ENCODE measurements at regions not wholly inside any gene's neighbourhood (a gene's known extent, or its start where the extent isn't known, plus 50 kb on each side); places are given as distances from the start of the nearest gene placed in this dataset.

DNA sequence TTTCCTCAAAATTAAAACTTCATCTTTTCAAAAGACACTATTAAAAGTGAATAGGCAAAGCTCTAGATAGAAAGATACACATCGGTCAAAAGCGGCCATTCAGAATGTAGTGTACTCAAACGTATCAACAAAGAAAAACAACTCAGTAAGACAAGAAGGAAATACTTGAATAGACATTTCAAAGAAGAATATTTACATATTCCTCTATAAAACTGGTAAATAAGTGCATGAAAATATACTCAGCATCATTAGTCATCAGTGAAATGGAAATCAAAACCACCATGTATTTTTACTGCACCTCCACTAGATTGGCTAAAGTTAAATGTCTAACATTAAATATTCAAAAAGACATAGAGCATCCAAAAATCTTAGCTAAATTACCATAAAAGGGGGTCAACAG is 551.1 kb upstream of the SORCS1 start:
- DNase-seq (ENCODE audit: low spot score), result no peak

DNA sequence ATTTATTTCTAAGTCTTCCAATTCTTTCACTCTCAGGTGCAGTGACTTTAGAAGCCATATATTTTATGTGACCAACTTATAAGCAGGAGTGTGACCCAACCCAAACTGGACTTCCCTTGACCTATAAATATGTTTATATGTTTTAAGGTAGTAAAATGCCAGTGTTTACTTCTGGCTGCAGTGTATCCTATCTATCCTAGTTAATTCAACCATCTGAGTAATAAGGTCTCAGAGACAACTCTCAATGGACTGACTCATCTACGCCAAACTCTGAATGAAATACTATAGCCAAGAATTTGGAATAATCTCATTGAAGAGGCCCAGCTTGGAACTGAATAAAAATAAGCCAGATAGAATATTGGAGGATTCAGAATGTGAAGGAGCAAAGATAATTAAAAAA is 544.5 kb upstream of the SORCS1 start:
- no peak for DNase-seq (ENCODE audit: low spot score)

DNA sequence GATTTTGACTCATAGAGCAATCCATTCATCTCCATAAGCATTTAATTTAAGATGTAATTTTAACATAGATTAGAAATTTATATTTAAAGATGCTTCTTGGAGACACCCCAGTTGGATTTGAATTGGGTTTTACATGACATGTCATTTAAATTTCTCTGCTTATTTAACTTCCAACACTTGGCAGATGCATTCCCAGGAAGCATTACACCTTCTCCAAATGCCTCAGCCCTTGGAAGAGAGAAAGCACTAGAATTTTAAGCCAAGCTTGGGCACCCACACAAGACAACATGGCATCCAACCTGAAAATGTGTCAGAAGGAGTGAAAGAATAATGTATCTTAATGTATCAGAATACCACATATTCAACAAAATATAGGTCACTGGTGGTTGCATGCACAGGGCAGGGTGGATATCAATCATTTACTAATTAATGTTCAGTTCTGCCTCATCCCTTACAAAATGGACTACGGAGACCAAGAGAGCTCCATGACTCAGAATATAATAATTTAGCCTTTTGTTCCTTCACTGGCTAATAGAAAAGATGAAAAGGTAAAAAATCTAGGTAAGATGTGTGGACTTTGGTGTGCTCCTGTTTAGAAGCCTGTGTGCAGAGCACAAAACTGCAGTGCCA is 541.7 kb upstream of the SORCS1 start:
- DNase-seq (ENCODE audit: low spot score), result no peak

DNA sequence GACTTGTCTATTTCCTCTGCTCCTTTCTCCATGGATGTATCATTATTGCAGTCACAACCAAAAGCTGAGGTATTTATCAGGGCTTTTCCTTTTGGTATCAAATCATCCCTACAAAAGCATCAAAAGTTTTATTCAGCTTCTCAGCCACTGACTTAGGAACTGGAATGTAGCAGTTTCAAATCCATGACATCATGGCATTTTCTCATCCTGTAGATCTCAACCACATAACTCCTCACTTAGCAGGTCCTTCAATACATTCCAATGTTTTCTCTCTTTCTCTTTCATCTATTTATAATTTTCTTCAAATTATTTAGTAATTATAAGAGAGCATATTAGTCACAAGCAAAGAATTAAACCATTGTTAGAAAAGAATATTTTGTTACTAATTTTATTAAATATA is 537.4 kb upstream of the SORCS1 start:
- DNase-seq (ENCODE audit: low spot score), result peak; percentile 17

DNA sequence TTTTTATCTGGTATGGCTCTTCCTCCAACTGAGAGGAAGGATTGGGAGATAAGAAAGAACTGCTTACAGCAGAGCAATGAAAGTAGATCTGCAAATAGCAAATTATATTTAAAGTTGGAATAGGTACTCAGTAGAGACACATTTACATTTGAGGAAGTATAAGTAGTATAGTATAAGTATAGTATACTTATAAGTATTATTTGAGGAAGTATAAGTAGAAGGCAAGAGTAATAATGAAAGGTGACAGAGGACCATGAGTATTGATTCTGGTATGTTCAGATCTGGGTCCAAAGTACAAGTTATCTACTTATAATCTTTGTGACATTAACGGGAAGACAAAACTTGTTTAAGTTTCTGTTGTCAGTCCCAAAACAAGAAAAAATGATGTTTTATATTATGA is 527.6 kb upstream of the SORCS1 start:
- no peak for DNase-seq (ENCODE audit: low spot score)

DNA sequence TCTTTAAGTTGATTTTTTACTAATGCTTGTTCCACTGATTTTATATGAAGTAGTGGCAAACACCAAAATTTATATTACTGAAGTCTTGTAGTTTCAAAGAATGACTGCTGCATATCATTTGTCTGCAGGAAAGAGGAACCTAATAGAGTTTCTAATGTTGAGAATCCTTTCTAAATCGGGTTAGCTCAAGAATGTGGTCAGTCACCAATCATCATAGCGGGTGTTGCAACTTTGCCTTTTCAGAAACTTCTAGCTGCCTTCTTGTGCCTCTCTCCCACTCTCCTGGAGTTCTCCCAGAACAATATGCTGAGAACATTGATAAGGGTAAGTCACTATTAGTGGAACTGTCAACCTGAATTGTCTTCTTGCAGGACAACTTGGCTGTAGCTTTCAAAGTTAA is 524.8 kb upstream of the SORCS1 start:
- no peak for DNase-seq (ENCODE audit: low spot score)

DNA sequence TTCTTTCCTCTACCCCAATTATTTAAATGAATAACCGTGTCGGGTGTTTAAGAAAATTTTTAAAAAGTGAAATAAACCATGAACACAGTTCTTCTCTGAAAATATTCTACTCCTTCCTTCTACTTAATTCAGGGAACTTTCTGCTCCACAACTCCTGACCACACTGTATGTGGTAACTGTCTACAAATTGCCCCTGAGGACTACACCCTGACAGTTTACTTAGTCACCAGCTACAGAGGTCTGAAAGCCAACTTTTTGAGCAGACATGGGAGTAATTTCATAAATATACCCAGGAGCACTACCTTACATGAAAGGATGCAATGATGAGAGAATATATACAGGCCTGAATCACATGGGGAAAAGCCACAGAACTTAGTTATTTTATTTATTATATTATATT is 523.2 kb upstream of the SORCS1 start:
- DNase-seq (ENCODE audit: low spot score), result peak; percentile 20

DNA sequence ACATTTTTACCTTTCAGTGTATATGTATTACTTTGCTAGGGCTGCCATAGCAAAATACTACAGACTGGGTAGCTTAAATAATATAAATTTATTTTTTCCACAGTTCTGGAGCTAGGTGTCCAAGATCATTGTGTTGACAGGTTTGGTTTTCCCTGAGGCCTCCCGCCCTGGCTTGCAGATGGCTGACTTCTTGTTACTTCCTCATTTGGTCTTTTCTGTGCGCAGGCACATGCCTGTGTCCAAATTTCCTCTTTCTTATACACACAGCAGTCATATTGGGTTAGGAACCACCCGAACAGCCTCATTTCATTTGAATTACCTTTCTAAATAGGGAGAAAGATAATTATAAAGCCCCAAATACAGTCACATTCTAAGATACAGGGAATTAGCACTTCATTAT is 521.6 kb upstream of the SORCS1 start:
- DNase-seq (ENCODE audit: low spot score), result no peak

DNA sequence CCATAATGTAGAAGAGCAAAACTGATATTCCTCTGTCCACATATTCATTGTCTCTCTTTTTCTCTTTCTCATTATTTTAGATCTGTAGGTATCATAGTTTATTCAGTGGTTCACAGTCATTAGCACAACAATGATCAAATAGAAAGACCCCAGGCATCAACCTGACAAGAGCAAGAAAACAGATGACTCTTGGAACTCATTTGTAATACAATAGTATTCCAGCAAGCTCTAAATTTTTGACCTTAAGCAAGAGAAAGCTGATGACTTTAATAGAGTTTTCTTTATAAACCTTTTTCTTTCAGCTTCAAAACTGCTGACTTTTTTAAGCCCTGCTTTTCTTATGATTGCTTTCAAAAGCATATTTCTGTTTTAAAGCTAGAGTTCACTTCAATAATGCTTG is 507.5 kb upstream of the SORCS1 start:
- DNase-seq (ENCODE audit: low spot score), result no peak

DNA sequence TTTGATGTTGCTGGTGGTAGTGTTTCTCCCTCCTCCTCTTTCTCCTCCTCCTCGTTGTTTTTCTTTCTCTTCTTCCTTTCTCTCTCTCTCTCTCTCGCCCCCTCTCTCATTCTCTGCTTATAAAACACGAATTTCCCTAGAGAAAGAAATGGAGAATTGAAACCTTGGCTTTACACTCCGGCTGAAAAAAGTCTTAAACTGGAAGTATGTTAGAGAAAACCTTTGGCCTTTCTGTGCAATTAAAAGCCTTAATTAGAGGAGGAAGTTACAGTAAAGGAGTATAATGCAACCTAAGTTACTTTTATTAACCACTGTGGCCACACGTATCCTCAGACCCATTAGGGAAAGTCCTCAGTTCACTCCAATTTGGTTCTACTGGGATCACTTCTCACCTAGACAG is 501.7 kb upstream of the SORCS1 start:
- no peak for DNase-seq (ENCODE audit: low spot score)

DNA sequence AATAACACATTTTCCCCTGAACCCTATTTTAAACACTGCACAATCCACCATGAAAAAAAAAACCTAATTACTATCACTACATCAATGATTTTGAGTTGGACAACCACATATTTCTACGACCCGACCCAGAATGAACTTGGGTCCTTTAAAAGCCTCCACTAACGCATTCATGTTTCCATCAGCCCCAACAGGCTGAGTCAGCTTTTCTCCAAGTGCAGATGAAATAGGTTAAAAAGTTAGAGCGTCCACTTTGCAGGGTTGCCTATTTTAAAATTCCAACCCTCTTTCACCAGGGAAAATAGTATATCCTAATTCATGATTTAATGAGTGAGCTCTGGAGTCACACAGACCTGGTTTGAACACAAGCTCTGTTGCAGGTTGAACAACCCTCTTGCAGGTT is 501.0 kb upstream of the SORCS1 start:
- DNase-seq (ENCODE audit: low spot score), result no peak

DNA sequence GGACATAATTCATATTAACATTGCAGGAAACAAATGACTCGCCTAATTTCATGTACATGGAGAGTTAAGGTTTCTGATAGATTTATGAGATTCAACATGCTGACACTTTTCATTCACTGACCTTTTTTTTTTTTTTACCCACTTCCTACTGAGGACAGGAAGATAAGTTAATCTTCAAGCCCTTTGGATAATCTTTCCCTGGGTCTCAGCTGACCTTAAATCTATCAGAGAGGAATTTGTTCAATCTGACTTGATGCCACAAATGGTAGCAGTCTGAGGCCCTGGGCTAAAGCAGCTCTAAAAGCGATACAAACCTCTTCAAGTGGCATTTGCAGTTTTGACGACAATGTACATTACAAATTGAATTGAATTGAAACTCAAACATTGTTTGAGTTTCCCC is 493.3 kb upstream of the SORCS1 start:
- DNase-seq (ENCODE audit: low spot score), result no peak

DNA sequence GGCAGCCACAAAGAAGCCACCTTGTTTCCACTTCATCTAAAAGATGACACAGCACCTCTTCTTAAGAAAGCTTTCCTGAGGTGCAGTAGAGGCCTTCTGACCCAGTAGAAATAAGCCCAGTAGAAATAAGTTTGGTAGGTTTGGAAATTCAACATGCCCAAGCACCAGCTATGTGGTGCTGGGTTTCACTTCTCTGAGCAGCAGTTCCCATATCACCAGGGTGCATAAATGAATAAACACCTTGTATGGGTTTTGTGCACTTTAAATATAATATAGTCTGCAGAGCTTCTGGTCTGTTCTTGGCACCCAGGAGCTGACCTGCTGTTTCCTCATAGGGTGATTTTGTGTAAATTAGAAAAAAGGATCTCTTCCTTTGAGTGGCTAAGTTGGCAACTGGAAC is 492.4 kb upstream of the SORCS1 start:
- no peak for DNase-seq (ENCODE audit: low spot score)

DNA sequence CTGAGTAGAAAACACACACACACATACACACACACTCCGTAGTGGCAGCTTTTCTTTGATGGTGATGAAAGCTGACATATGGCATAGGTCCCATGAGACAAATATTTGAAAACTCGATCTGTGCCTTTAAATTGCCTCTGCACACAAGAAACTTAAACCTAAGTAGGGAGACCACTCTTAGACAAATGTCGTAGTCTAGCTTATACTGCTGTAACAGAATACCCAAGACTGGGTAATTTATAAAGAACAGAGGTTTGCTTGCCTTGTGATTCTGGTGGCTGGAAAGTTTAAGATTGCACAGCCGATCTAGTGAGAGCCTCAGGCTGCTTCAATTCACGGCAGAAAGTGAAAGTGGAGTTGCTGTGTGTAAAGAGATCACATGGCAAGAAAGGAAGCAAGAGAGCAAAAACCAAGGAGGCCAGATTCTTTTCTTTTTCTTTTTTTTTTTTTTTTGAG is 489.4 kb upstream of the SORCS1 start:
- peak; percentile 41 for DNase-seq (ENCODE audit: low spot score)

DNA sequence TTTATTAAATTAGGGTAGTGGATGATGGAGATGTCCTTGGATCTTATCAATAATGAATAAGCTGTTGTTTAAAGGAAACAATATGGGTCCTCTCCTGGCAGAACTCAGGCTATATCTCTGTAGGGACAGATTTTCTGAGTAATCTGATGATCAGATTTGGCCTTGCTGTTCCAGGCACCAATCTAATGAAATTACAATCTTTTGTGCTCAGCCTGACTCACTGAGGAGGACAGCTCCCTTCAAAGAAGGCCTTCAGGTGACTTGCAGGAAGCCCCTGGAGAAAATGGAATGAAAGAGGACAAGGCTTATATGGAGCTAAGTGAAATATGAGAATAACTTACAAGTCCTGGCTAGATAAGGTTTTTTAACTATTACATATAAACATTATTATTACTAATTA is 486.4 kb upstream of the SORCS1 start:
- DNase-seq (ENCODE audit: low spot score), result no peak

DNA sequence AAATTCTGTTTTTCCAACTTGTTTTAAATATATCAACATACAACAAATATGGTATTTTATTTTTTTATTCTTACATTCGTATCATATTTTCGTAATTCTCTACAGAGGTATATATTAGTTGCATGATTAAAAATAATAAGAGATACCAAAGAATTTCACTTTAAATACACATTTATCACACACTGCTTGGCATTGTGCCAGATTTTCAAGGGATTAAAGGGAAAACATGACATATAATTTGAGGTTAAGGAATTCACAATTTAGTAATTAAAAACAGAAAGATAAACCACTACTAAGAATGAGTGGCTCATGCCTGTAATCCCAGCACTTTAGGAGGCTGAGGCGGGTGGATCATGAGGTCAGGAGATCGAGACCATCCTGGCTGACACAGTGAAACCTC is 484.7 kb upstream of the SORCS1 start:
- no peak for DNase-seq (ENCODE audit: low spot score)

DNA sequence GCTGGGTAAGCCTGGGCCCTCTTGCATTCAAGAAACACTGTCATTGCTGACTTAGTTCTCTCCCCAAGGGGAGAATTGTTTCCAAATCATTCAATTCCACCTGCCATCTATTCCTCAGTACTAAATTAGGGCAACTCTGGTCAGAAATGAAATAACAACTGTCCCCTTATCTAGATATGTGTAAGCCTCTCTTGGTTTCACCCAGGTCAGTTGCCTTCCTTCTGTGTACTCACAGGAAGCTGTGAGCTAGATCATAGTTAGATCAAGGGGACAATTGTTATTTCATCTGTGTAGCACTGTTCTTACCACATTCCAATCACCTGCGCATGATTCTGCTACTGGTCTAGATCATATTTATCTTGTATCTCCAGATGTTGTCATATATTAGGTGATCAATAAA is 483.0 kb upstream of the SORCS1 start:
- DNase-seq (ENCODE audit: low spot score), result no peak

DNA sequence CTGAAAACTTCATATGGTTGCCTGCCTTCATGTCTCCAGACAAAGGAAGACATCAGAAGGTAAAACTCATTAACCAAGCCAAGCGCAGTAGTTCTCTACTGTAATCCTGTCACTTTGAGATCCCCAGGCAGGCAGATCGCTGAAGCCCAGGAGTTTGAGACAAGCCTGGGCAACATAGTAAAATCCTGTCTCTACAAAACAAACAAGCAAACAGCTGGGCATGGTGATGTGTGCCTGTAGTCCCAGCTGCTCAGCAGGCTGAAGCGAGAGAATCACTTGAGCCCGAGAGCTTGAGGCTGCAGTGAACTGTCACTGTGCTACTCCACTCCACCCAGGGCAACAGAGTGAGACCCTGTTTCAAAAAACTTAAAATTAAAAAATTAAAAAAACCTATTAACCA is 467.4 kb upstream of the SORCS1 start:
- no peak for DNase-seq (ENCODE audit: low spot score)

DNA sequence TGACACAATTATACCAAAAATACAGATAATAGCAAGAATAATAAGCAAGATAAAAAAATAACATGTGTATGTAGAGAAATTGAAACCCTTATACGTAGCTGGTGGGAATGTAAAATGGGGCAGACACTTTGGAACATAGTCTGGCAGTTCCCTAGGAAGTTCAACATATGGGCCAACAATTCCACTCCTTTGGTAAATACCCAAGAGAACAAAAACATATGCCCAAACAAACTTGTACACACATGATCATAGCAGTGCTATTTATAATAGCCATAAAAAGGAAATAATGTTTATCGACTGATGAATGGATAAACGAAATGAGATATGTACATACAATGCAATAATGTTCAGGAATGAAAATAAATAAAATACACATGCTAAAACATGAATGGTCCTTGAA is 462.4 kb upstream of the SORCS1 start:
- no peak for DNase-seq (ENCODE audit: low spot score)

DNA sequence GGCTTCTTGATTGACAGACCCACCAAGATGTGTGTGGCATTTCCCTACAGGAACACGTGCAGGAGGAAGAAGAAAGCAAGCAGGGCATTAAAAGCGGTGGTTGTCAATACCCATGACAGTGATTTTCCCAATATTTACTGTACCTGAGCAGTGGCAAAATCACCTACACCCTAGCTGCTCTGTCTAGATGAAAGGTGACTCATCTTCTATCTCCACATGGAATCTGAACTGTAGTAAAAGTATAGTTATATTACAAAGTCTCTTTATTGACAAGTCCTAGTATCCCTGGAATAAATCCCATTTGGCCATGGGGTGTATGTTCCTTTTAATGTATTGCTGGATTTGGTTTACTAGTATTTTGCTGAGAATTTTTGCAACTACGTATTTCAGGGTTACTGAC is 458.8 kb upstream of the SORCS1 start:
- DNase-seq (ENCODE audit: low spot score), result no peak

DNA sequence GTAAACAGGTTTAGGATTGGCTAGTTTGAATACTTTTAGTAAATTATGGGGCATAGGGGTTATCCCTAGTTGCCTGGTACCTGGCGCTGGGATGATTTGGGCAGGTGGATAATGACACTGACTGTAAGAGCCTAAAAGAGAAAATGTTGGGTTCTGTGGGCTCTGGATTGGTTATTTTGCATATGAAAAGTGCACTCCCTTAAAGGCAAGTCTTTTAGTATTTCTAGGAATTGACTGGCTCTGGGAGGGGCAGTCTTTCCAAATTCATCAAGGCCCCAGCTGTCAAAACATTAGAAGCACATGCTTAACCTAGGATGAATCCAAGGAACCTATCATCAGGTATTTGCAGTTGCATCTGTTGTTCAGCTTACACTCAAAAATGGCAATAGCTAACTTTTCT is 454.6 kb upstream of the SORCS1 start:
- no peak for DNase-seq (ENCODE audit: low spot score)

DNA sequence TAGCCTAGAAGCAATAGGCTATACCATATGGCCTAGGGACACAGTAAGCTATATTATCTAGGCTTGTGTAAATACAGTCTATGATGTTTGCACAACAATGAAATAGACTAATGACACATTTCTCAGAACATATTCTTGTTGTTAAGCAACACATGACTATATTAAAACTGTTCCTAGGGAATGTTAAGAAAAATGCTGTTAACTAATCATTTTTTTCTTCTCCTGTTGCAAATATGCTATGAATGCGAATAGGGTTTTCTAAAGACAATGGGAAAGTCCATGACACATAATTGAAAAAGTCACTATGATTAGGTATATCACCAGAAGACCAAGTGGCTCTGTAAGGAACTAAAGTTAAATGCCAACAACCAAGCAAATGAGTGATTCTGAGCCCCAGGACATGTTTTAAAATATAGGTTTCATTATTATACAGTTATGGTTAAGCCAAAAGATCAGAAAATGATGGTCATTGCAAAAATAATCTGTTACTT is 454.0 kb upstream of the SORCS1 start:
- DNase-seq (ENCODE audit: low spot score), result peak; percentile 8

DNA sequence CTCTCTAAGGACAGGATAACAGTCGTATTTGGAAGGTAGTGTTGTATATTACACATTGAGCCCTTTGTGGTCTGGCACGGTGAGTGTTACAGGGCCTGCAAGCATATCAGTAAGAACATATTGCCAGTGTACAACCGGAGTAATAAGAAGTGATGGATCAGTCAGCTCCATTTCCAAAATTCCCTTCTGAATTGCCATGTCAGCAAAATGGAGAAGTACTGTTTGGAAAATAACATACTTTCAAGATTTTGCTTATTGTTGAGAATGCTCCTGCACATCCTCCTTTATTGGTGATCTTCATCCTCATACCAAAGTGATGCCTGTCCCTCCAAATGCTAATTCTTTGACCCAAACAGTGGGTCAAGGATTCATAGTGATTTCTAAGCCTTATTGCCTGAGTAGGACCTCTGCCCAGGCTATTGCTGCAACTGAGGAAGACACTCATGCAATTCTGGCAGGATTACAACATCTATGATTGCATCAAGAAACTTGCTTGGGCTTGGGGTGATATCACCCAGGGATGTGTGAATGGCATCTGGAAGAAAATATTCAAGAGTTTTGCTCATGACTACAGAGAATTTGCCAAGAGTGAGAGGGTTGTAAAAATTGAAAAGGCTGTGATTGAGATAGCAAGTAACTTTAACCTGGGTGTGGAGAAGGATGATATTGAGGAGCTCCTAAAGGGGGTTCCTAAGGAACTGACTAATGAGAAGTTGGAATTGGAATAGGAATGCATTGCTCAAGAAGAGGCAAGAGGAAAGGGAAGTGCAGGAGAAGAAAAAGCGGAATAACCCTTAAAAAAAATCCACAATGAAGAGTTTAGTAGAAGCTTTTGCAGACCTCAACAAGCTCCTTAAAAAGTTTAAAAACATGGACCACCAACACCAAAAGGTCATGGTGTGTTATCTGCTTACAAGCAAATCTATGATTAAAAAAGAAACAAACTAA is 452.2 kb upstream of the SORCS1 start:
- DNase-seq (ENCODE audit: low spot score), result peak; percentile 43

DNA sequence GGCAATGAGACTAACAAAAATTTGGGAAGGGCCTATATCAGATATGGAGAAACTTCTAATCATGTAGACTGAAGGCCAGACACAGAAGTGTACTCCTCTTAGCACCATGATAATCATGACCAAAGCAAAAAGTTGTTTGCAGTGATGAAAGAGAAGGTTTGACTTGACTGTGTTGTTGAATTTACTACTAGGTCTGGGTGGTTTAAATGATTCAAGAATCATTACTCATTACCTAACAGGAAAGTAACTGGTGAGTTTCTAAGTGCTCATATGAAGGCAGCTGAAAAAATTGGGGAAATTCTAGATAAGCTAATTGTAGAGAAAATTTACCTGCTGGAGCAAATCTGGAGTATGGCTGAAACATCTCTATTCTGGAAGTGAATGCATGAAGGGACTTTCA is 451.5 kb upstream of the SORCS1 start:
- no peak for DNase-seq (ENCODE audit: low spot score)
